Psoas muscle (tissue), 7 donors: ENCODE measurements at regions not wholly inside any gene's neighbourhood (a gene's known extent, or its start where the extent isn't known, plus 50 kb on each side); places are given as distances from the start of the nearest gene placed in this dataset.

Source experiments
- ATAC-seq, 4 donors: fragments of 200-7000 bp; cut with Tn5 transposase; one replicate each; pipeline ENCODE4 v1.9.1; 2020; ENCODE audit warnings: moderate library complexity in 3 of 4, mild to moderate bottlenecking in 2 of 4
- DNase-seq, 2 donors: peaks; one replicate each; pipeline ENCODE4 v3.0.0-alpha.2; 2020
- H3K27ac ChIP-seq: fragments of 200-600 bp; one replicate; pipeline ENCODE4 v1.8.0; 2022
- H3K27me3 ChIP-seq, 3 donors: fragments of 200-600 bp in 1 of 3; one replicate each; pipeline versions ENCODE4 v1.6.1 to v1.8.0; 2013 to 2022; ENCODE audit warnings: low read length in 2 of 3, mild to moderate bottlenecking in 2 of 3, moderate library complexity in 1 of 3; ENCODE audit not compliant: insufficient read depth in 3 of 3
- H3K36me3 ChIP-seq, 2 donors: fragments of 200-600 bp in 1 of 2; one replicate each; pipeline versions ENCODE4 v1.6.1 to v1.8.0; 2013 to 2022; ENCODE audit warnings: low read depth in 1 of 2, mild to moderate bottlenecking in 1 of 2, moderate library complexity in 1 of 2; ENCODE audit not compliant: insufficient read depth in 1 of 2
- H3K4me1 ChIP-seq: fragments of 200-600 bp; one replicate; pipeline ENCODE4 v1.8.0; 2022
- H3K4me3 ChIP-seq: fragments of 200-600 bp; one replicate; pipeline ENCODE4 v1.8.0; 2022; ENCODE audit warnings: mild to moderate bottlenecking
- H3K9me3 ChIP-seq: fragments of 200-600 bp; one replicate; pipeline ENCODE4 v1.8.0; 2022
- WGBS, 3 donors: extraction: QIAGEN DNeasy Blood & Tissue Kit; methylation state at CpG; one replicate each; pipeline versions ENCODE4 v1.1.6 to v1.1.7; 2013; 5-methylcytosine and 5-hydroxymethylcytosine counted together
- intact Hi-C, 2 donors: fragments of 100-400 bp; cut with DNase I; formaldehyde crosslinking; loops; one replicate each; pipeline versions ENCODE4 v1.11.0 to v1.14.2; 2022
- TF ChIP-seq, protein P1 (sequence below): fragments of 200-600 bp; IDR thresholded peaks from one replicate; pipeline ENCODE4 v1.8.0; 2022; ENCODE audit warnings: antibody characterized with exemption
- donor health status: healthy with polysubstance abuse.
- donor health status: DM: no; HTN: no; CAD: no; lungs with moderate emphysema.
- donor health status: Bipolar disorder and iron deficiency.
- donor health status: healthy.
- donor health status: DM: yes; HTN: yes; CAD: no.
- donor health status: DM: no; HTN: no; CAD: no.
- donor health status: DM: yes; HTN: yes; CAD: no.

DNA sequence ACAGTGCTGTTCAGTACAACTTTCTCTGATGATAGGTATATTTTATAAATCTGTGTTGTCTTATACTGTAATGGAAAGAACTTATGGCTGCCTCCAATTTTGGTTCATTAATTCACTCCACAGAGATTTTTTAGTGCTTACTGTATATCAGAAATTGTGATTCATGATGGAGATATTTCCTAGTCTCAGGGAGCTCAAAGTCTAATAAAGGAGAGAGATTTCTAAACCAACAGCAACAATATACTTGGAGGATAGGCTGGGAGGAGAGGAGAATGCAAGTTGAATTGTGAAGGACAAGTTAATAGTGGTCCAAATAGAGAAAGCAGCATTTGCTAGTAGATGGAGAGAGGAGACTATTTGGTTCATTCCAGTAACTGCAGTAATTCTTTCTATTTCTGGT lies 63.5 kb downstream of the TANC2 start:
- TF ChIP-seq, protein P1, sequence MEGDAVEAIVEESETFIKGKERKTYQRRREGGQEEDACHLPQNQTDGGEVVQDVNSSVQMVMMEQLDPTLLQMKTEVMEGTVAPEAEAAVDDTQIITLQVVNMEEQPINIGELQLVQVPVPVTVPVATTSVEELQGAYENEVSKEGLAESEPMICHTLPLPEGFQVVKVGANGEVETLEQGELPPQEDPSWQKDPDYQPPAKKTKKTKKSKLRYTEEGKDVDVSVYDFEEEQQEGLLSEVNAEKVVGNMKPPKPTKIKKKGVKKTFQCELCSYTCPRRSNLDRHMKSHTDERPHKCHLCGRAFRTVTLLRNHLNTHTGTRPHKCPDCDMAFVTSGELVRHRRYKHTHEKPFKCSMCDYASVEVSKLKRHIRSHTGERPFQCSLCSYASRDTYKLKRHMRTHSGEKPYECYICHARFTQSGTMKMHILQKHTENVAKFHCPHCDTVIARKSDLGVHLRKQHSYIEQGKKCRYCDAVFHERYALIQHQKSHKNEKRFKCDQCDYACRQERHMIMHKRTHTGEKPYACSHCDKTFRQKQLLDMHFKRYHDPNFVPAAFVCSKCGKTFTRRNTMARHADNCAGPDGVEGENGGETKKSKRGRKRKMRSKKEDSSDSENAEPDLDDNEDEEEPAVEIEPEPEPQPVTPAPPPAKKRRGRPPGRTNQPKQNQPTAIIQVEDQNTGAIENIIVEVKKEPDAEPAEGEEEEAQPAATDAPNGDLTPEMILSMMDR, result no peak
- no peak for ATAC-seq
- no peak overlapping the region for H3K4me3 ChIP-seq

DNA sequence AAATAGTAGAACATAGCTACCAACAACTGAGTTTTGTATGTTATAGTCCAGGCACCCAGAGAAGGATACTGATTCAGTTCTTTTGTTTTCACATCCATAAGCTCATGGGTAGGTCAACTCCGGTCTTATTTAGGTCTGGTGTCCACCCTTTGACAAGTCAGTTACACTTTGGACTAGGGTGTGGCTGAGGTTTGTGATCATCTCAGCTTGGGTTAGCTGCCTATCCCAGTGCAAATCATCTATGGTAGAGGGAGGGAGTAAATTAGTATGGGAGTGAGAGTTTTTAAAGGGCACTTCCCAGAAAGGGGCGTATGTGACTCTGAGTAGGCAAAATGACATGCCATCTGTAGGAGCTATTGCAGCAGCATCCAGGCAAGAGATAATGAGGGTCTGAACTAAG lies 66.1 kb downstream of the TANC2 start:
- Histone ChIP-seq H3K27ac (no peak overlapping the region), H3K36me3 (no peaks in the 10 kb centered on the region), H3K4me1 (no peaks in the 10 kb centered on the region), H3K4me3 (no peak overlapping the region), H3K9me3 (no peaks in the 10 kb centered on the region), H3K27me3 (no peaks in the 10 kb centered on the region)
- intact Hi-C loops, result no loop called here
- WGBS, 3 donors, result 93 to 95% (median 94%) methylated on average over 2 of the region's 2 CpGs
- TF ChIP-seq, protein P1, result no peak
- DNase-seq (no peak), ATAC-seq (no peak)

More for the DNA sequence above, 63.5 kb downstream of the TANC2 start:
- Histone ChIP-seq H3K27me3 (no peaks in the 10 kb centered on the region), H3K4me1 (no peaks in the 10 kb centered on the region), H3K9me3 (no peaks in the 10 kb centered on the region), H3K36me3 (no peaks in the 10 kb centered on the region), H3K27ac (no peak overlapping the region)
- DNase-seq, result no peak
- intact Hi-C loops, result no loop called here

- no peaks in the 10 kb centered on the region for H3K36me3 ChIP-seq
- TF ChIP-seq, protein P1, result no peak
- H3K27me3 ChIP-seq, result no peaks in the 10 kb centered on the region
- WGBS, 3 donors, result 90 to 93% (median 92%) methylated on average over 2 of the region's 2 CpGs
- no peak for DNase-seq
- H3K27ac ChIP-seq, result no peak overlapping the region
- no peak overlapping the region for H3K4me3 ChIP-seq
- H3K4me1 ChIP-seq, result no peaks in the 10 kb centered on the region
- ATAC-seq, result no peak
- H3K9me3 ChIP-seq, result no peaks in the 10 kb centered on the region
- intact Hi-C loops, result no loop called here
Observed at GRCh38 chr17:63033142-63033541, 67.1 kb downstream of the TANC2 start.

DNA sequence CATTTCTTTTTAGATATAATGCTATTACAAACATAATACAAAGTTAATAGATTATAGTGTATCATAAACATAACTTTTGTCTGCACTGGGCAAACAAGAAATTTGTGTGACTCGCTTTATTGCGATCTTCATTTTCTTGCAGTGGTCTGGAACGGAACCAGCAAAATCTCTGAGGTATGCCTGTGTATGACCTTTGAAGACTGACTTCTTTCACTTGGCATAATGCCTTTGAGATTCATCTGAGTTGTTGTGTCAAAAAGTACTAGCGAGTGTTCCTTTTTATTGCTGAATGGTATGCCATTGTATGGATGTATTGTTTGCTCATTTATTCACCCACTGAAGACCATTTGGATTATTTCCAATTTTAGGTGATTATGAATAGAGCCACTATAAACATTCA lies 69.2 kb downstream of the TANC2 start:
- TF ChIP-seq, protein P1, result no peak
- no peaks in the 10 kb centered on the region for H3K36me3 ChIP-seq
- DNase-seq (no peak), ATAC-seq (no peak)
- no peaks in the 10 kb centered on the region for H3K4me1 ChIP-seq
- no peaks in the 10 kb centered on the region for H3K27me3 ChIP-seq
- H3K9me3 ChIP-seq, result no peaks in the 10 kb centered on the region
- H3K4me3 ChIP-seq, result no peak overlapping the region
- no peak overlapping the region for H3K27ac ChIP-seq
- WGBS, 3 donors, result 96 to 97% (median 96%) methylated on average over 4 of the region's 4 CpGs
- intact Hi-C loops, result no loop called here

GRCh38 chr17:63035695-63036094 lies 69.7 kb downstream of the TANC2 start:
- intact Hi-C loops, result no loop called here
- H3K4me3 ChIP-seq, result no peak overlapping the region
- ATAC-seq, result no peak
- no peaks in the 10 kb centered on the region for H3K27me3 ChIP-seq
- WGBS, 3 donors, result 85 to 96% (median 88%) methylated on average over 3 of the region's 3 CpGs
- no peaks in the 10 kb centered on the region for H3K36me3 ChIP-seq
- TF ChIP-seq, protein P1, result no peak
- no peak for DNase-seq
- no peak overlapping the region for H3K27ac ChIP-seq
- no peaks in the 10 kb centered on the region for H3K9me3 ChIP-seq
- H3K4me1 ChIP-seq, result no peaks in the 10 kb centered on the region
